Trophoblast cell (in vitro differentiated cells and primary cell): ENCODE measurements at regions not wholly inside any gene's neighbourhood (a gene's known extent, or its start where the extent isn't known, plus 50 kb on each side); places are given as distances from the start of the nearest gene placed in this dataset.

Experiments used
- DNase-seq, 2 donors: peaks; one replicate each; pipeline ENCODE4 v3.0.0-alpha.2; 2016
- H2AFZ ChIP-seq: 2 replicates; pipeline ENCODE4 v1.6.1; 2013; ENCODE audit warnings: low read length, moderate library complexity, mild to moderate bottlenecking; ENCODE audit not compliant: insufficient read depth, poor library complexity
- H2AK5ac ChIP-seq: 2 replicates; pipeline ENCODE4 v1.6.1; 2013; ENCODE audit warnings: mild to moderate bottlenecking, low read length
- H2BK120ac ChIP-seq: 2 replicates; pipeline ENCODE4 v1.6.1; 2013; ENCODE audit warnings: low read length, mild to moderate bottlenecking, moderate library complexity; ENCODE audit not compliant: insufficient read depth, poor library complexity
- H2BK12ac ChIP-seq: 2 replicates; pipeline ENCODE4 v1.6.1; 2013; ENCODE audit warnings: mild to moderate bottlenecking, low read length, moderate library complexity
- H2BK5ac ChIP-seq: 2 replicates; pipeline ENCODE4 v1.6.1; 2013; ENCODE audit warnings: low read length, low read depth, moderate library complexity, mild to moderate bottlenecking; ENCODE audit not compliant: poor library complexity
- H3K14ac ChIP-seq: 2 replicates; pipeline ENCODE4 v1.6.1; 2013; ENCODE audit warnings: mild to moderate bottlenecking, low read length
- H3K18ac ChIP-seq: 2 replicates; pipeline ENCODE4 v1.6.1; 2013; ENCODE audit warnings: mild to moderate bottlenecking, low read length
- H3K23ac ChIP-seq: 2 replicates; pipeline ENCODE4 v1.6.1; 2013; ENCODE audit warnings: low read length
- H3K27ac ChIP-seq: 2 replicates; pipeline ENCODE4 v1.5.1; 2013; ENCODE audit warnings: low read depth, mild to moderate bottlenecking, inconsistent platforms, low read length, moderate library complexity
- H3K27me3 ChIP-seq: 2 replicates; pipeline ENCODE4 v1.6.1; 2013; ENCODE audit warnings: inconsistent platforms, mild to moderate bottlenecking, low read length, moderate library complexity; ENCODE audit not compliant: insufficient read depth
- H3K36me3 ChIP-seq, 2 experiments: 1 replicate in 1 of 2; 2 replicates in 1 of 2; pipeline ENCODE4 v1.6.1; 2013; ENCODE audit warnings: low read length in 2 of 2, mild to moderate bottlenecking in 2 of 2, moderate library complexity in 1 of 2; ENCODE audit not compliant: insufficient read depth in 2 of 2, control insufficient read depth in 1 of 2
- H3K4ac ChIP-seq: 2 replicates; pipeline ENCODE4 v1.6.1; 2013; ENCODE audit warnings: low read depth, mild to moderate bottlenecking, low read length, moderate library complexity
- H3K4me1 ChIP-seq, 2 experiments: 1 replicate in 1 of 2; 2 replicates in 1 of 2; pipeline ENCODE4 v1.6.1; 2013; ENCODE audit warnings: low read length in 2 of 2, mild to moderate bottlenecking in 2 of 2, moderate library complexity in 1 of 2; ENCODE audit not compliant: insufficient read depth in 2 of 2, control insufficient read depth in 1 of 2
- H3K4me2 ChIP-seq: 2 replicates; pipeline ENCODE4 v1.6.1; 2013; ENCODE audit warnings: inconsistent platforms, mild to moderate bottlenecking, low read length, moderate library complexity
- H3K4me3 ChIP-seq: 2 replicates; pipeline ENCODE4 v1.5.1; 2013; ENCODE audit warnings: mild to moderate bottlenecking, low read depth, low read length, inconsistent platforms
- H3K79me1 ChIP-seq: one replicate; pipeline ENCODE4 v1.6.1; 2013; ENCODE audit warnings: low read length
- H3K79me2 ChIP-seq: 2 replicates; pipeline ENCODE4 v1.6.1; 2013; ENCODE audit warnings: low read length, mild to moderate bottlenecking; ENCODE audit not compliant: control insufficient read depth, insufficient read depth, poor library complexity
- H3K9ac ChIP-seq: 2 replicates; pipeline ENCODE4 v1.6.1; 2013; ENCODE audit warnings: mild to moderate bottlenecking, low read length
- H3K9me3 ChIP-seq: 2 replicates; pipeline ENCODE4 v1.6.1; 2013; ENCODE audit warnings: low read depth, mild to moderate bottlenecking, control low read depth, inconsistent platforms, low read length; ENCODE audit not compliant: insufficient read depth
- H4K12ac ChIP-seq: 2 replicates; pipeline ENCODE4 v1.6.1; 2013; ENCODE audit warnings: low read depth, mild to moderate bottlenecking, low read length, moderate library complexity
- H4K8ac ChIP-seq: 2 replicates; pipeline ENCODE4 v1.6.1; 2013; ENCODE audit warnings: low read depth, mild to moderate bottlenecking, low read length, moderate library complexity
- H4K91ac ChIP-seq: one replicate; pipeline ENCODE4 v1.6.1; 2013; ENCODE audit warnings: low read depth, mild to moderate bottlenecking, low read length, moderate library complexity
- WGBS: extraction: QIAGEN DNeasy Blood & Tissue Kit; methylation state at CpG from one replicate; pipeline ENCODE4 v1.1.7; 2013; ENCODE audit warnings: missing lambda C conversion rate; ENCODE audit not compliant: insufficient read length, insufficient coverage; ENCODE audit errors: extremely low coverage; 5-methylcytosine and 5-hydroxymethylcytosine counted together

- Histone ChIP-seq H2BK5ac (no peak overlapping the region), H3K9ac (no peak overlapping the region), H3K27me3 (no peaks in the 10 kb centered on the region), H3K4me3 (no peak overlapping the region), H3K18ac (no peak overlapping the region), H3K79me1 (no peaks in the 10 kb centered on the region), H3K9me3 (peaks cover 2% of the 10 kb centered on the region), H2AFZ (no peak overlapping the region), H3K14ac (no peak overlapping the region), H3K79me2 (no peaks in the 10 kb centered on the region), H3K4me1 (no peaks in the 10 kb centered on the region), H3K23ac (no peak overlapping the region), H3K4ac (no peak overlapping the region), H3K27ac (no peak overlapping the region), H2AK5ac (no peak overlapping the region), H2BK120ac (no peak overlapping the region), H2BK12ac (no peak overlapping the region), H4K12ac (no peak overlapping the region), H4K91ac (no peak overlapping the region), H3K4me2 (no peak overlapping the region), H4K8ac (no peak overlapping the region), H3K36me3 (no peaks in the 10 kb centered on the region)
- DNase-seq = no peak
- no CpG with 5 or more reads among the region's 1 CpG for WGBS
Measured at GRCh38 chr3:162491952-162492351, 995.3 kb downstream of the OTOL1 start.

GRCh38 chr3:162492446-162493081 lies 996.0 kb downstream of the OTOL1 start:
- DNase-seq = peak; percentile 7 to 73
- H3K79me2 ChIP-seq = no peaks in the 10 kb centered on the region
- H3K4ac ChIP-seq = no peak overlapping the region
- no peak overlapping the region for H3K27ac ChIP-seq
- H3K9ac ChIP-seq = no peak overlapping the region
- no peak overlapping the region for H2BK120ac ChIP-seq
- no peak overlapping the region for H4K12ac ChIP-seq
- no peak overlapping the region for H3K23ac ChIP-seq
- no peak overlapping the region for H3K4me2 ChIP-seq
- H4K8ac ChIP-seq = no peak overlapping the region
- H2AK5ac ChIP-seq = no peak overlapping the region
- H3K27me3 ChIP-seq = no peaks in the 10 kb centered on the region
- H2BK12ac ChIP-seq = no peak overlapping the region
- H3K14ac ChIP-seq = no peak overlapping the region
- H3K4me3 ChIP-seq = no peak overlapping the region
- H3K4me1 ChIP-seq = no peaks in the 10 kb centered on the region
- no peak overlapping the region for H2AFZ ChIP-seq
- H3K36me3 ChIP-seq = no peaks in the 10 kb centered on the region
- H2BK5ac ChIP-seq = no peak overlapping the region
- H3K9me3 ChIP-seq = peaks cover 2% of the 10 kb centered on the region
- no peak overlapping the region for H3K18ac ChIP-seq
- H3K79me1 ChIP-seq = no peaks in the 10 kb centered on the region
- H4K91ac ChIP-seq = no peak overlapping the region
- WGBS = no CpG with 5 or more reads among the region's 4 CpGs

- Histone ChIP-seq H3K9me3 (peaks cover 2% of the 10 kb centered on the region), H3K14ac (no peak overlapping the region), H4K8ac (no peak overlapping the region), H2BK5ac (no peak overlapping the region), H3K79me1 (no peaks in the 10 kb centered on the region), H3K36me3 (no peaks in the 10 kb centered on the region), H3K9ac (no peak overlapping the region), H2BK120ac (no peak overlapping the region), H3K4me2 (no peak overlapping the region), H4K12ac (no peak overlapping the region), H3K18ac (no peak overlapping the region), H4K91ac (no peak overlapping the region), H3K4me1 (no peaks in the 10 kb centered on the region), H3K4me3 (no peak overlapping the region), H3K27me3 (no peaks in the 10 kb centered on the region), H3K4ac (no peak overlapping the region), H3K23ac (no peak overlapping the region), H3K79me2 (no peaks in the 10 kb centered on the region), H2AK5ac (no peak overlapping the region), H2BK12ac (no peak overlapping the region), H2AFZ (no peak overlapping the region), H3K27ac (no peak overlapping the region)
- DNase-seq = no peak
- WGBS = no CpG with 5 or more reads among the region's 2 CpGs
Measured at GRCh38 chr3:162498626-162499025, 1002.0 kb downstream of the OTOL1 start.

- Histone ChIP-seq H3K79me2 (no peaks in the 10 kb centered on the region), H3K27ac (no peak overlapping the region), H3K14ac (no peak overlapping the region), H2BK120ac (no peak overlapping the region), H3K18ac (no peak overlapping the region), H3K9ac (no peak overlapping the region), H3K36me3 (no peaks in the 10 kb centered on the region), H4K12ac (no peak overlapping the region), H2AK5ac (no peak overlapping the region), H2AFZ (no peak overlapping the region), H3K23ac (no peak overlapping the region), H3K27me3 (no peaks in the 10 kb centered on the region), H2BK5ac (no peak overlapping the region), H4K91ac (no peak overlapping the region), H3K4me3 (no peak overlapping the region), H4K8ac (no peak overlapping the region), H2BK12ac (no peak overlapping the region), H3K9me3 (no peaks in the 10 kb centered on the region), H3K4me1 (no peaks in the 10 kb centered on the region), H3K79me1 (no peaks in the 10 kb centered on the region), H3K4me2 (no peak overlapping the region), H3K4ac (no peak overlapping the region)
- DNase-seq = no peak
- WGBS = no CpG with 5 or more reads among the region's 1 CpG
Measured at GRCh38 chr3:162507397-162507796, 1010.8 kb downstream of the OTOL1 start.
